ENCODE measurements at regions not wholly inside any gene's neighbourhood (a gene's known extent, or its start where the extent isn't known, plus 50 kb on each side); places are given as distances from the start of the nearest gene placed in this dataset.

DNA sequence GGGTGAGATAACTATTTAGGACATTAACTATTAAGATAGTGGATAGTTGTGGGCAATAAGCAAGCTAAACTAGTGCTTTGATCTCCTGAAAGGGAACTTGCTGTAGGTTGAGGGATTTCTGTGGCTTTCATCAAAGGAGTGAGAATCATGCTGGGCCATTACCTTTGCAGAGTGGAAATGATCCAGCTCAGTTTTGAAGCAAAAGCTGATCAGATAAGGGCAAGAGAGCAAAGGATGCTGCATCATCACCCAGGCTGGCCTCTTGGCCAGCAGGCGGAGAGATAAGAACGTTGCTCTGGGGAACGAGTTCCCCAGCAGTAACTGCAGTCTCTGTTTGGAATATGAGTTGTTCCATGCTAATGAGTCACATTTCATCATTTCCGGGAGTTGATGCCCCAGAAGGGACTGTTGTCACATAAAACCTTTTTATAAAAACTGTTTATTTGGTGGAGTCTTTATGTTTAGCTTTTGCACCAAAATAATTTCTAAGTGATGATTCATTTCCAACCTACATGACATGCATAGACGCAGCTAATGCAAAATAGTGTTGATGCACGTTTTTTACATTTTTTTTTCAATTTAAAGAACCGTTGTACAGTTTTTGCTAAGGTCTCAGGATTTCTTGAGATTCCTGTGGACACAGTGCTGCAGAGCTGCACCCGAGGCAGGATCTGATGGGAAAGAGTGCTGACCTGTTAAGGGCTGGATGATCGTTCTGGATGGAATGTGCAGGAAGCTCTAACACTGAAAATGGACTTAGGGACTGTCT is 99.3 kb downstream of the ACTBL2 start:
- DNase-seq (ENCODE audit: low read depth), result no peak
- H3K4me3 ChIP-seq (ENCODE audit: low read depth, low read length), result no peak overlapping the region
- TF ChIP-seq, protein P1, sequence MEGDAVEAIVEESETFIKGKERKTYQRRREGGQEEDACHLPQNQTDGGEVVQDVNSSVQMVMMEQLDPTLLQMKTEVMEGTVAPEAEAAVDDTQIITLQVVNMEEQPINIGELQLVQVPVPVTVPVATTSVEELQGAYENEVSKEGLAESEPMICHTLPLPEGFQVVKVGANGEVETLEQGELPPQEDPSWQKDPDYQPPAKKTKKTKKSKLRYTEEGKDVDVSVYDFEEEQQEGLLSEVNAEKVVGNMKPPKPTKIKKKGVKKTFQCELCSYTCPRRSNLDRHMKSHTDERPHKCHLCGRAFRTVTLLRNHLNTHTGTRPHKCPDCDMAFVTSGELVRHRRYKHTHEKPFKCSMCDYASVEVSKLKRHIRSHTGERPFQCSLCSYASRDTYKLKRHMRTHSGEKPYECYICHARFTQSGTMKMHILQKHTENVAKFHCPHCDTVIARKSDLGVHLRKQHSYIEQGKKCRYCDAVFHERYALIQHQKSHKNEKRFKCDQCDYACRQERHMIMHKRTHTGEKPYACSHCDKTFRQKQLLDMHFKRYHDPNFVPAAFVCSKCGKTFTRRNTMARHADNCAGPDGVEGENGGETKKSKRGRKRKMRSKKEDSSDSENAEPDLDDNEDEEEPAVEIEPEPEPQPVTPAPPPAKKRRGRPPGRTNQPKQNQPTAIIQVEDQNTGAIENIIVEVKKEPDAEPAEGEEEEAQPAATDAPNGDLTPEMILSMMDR (IDR thresholded peaks at IDR 0.05; ENCODE audit: low read depth, low read length, missing control alignments), result no peak

GRCh38 chr5:57382655-57383054 is 100.0 kb downstream of the ACTBL2 start:
- TF ChIP-seq, protein P1 (IDR thresholded peaks at IDR 0.05; ENCODE audit: low read depth, low read length, missing control alignments), result no peak
- no peak for DNase-seq (ENCODE audit: low read depth)
- H3K4me3 ChIP-seq (ENCODE audit: low read depth, low read length), result no peak overlapping the region

DNA sequence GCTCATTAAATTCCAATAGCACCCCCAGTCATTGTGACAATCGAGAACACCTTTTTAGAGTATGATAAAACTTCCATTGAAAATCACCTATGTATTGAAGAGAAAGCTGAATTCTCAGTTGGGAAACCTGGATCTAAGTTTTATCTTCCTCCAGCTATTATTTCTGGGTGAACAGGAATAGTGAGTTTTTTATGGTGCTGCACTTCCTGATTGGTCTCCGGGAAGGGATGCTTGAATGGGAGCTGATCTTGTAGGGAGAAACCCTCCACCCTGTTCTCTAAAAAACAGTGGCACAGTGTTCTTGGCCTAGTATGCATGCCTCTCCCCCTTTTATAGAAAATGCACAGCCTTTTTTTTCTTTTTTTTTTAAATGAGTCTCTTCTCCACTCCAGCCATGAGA is 112.2 kb downstream of the ACTBL2 start:
- H3K4me3 ChIP-seq (ENCODE audit: low read depth, low read length), result no peak overlapping the region
- TF ChIP-seq, protein P1 (IDR thresholded peaks at IDR 0.05; ENCODE audit: low read depth, low read length, missing control alignments), result no peak
- no peak for DNase-seq (ENCODE audit: low read depth)

DNA sequence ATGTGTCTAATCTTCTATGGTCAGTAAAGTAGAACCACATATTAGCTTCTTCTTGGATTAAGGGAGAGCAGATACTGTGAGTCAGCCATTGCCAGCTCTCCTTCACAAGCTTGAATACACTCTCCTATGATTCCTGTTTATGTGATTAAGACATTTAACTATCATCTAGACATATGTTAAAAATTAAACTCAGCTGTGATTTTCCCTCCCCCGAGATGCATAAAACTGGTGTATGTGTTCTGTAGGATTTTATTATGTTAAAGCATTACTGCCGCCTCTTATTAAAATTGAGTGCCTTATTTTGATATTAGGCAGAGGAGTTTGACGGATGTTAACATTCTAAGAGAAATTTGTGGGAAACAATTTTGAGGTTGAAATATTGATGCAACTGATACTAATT is 114.6 kb downstream of the ACTBL2 start:
- no peak overlapping the region for H3K4me3 ChIP-seq (ENCODE audit: low read depth, low read length)
- no peak for DNase-seq (ENCODE audit: low read depth)
- TF ChIP-seq, protein P1 (IDR thresholded peaks at IDR 0.05; ENCODE audit: low read depth, low read length, missing control alignments), result no peak

DNA sequence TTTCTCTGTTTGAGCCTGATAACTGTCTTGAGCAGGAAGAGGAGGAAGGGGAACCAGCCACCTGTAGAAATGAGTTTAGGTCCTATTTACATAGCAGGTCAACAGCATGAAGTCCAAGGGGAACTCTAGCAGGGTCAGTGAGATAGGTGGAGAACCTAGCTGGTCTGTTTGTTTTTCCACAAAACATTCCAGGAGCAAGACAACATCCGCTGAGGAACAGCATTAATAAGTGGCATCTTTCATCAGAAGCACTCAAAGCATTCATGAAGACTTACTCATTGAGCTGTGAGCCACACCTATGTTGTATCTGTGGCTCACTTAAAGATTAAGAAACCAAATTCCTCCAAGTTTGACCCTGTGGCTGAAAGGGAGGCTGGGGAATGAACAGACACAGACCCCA is 115.9 kb downstream of the ACTBL2 start:
- DNase-seq (ENCODE audit: low read depth), result no peak

GRCh38 chr5:57362951-57363350 is 119.7 kb downstream of the ACTBL2 start:
- no peak overlapping the region for H3K4me3 ChIP-seq (ENCODE audit: low read depth, low read length)
- DNase-seq (ENCODE audit: low read depth), result no peak
- TF ChIP-seq, protein P1 (IDR thresholded peaks at IDR 0.05; ENCODE audit: low read depth, low read length, missing control alignments), result no peak

More for the DNA sequence above, 115.9 kb downstream of the ACTBL2 start:
- no peak overlapping the region for H3K4me3 ChIP-seq (ENCODE audit: low read depth, low read length)
- TF ChIP-seq, protein P1 (IDR thresholded peaks at IDR 0.05; ENCODE audit: low read depth, low read length, missing control alignments), result no peak

- no peak overlapping the region for H3K4me3 ChIP-seq (ENCODE audit: low read depth, low read length)
Measured at GRCh38 chr5:57360871-57361270, 121.7 kb downstream of the ACTBL2 start.

More at GRCh38 chr5:57360871-57361270, 121.7 kb downstream of the ACTBL2 start:
- TF ChIP-seq, protein P1 (IDR thresholded peaks at IDR 0.05; ENCODE audit: low read depth, low read length, missing control alignments), result no peak
- no peak for DNase-seq (ENCODE audit: low read depth)
